GM19239 (cell line): ENCODE measurements at regions not wholly inside any gene's neighbourhood (a gene's known extent, or its start where the extent isn't known, plus 50 kb on each side); places are given as distances from the start of the nearest gene placed in this dataset.

Source experiments
- DNase-seq: peaks from one replicate; pipeline ENCODE4 v3.0.0; 2011; ENCODE audit warnings: low spot score; ENCODE audit not compliant: insufficient read length
- FAIRE-seq: peaks from 2 replicates; lab custom pipeline; 2011; peaks lifted over from hg19 to GRCh38; lab: Jason Lieb, UNC

- no peak for FAIRE-seq
- DNase-seq = no peak
These were observed 216.0 kb downstream of the PMP22 start for GRCh38 chr17:15048933-15049794.

- FAIRE-seq (no peak), DNase-seq (no peak)
These were observed 216.7 kb downstream of the PMP22 start for GRCh38 chr17:15048381-15048780.

- DNase-seq (no peak), FAIRE-seq (no peak)
These were observed 222.8 kb downstream of the PMP22 start for GRCh38 chr17:15042311-15042710.

GRCh38 chr17:15039366-15039765 lies 225.8 kb downstream of the PMP22 start:
- DNase-seq (no peak), FAIRE-seq (no peak)

GRCh38 chr17:15038656-15039055 lies 226.5 kb downstream of the PMP22 start:
- DNase-seq = no peak

GRCh38 chr17:15036238-15036637 lies 228.9 kb downstream of the PMP22 start:
- DNase-seq = no peak
- FAIRE-seq = no peak

More at GRCh38 chr17:15038656-15039055, 226.5 kb downstream of the PMP22 start:
- no peak for FAIRE-seq

GRCh38 chr17:15031975-15032374 lies 233.2 kb downstream of the PMP22 start:
- FAIRE-seq (no peak), DNase-seq (no peak)

GRCh38 chr17:15029469-15029868 lies 235.7 kb downstream of the PMP22 start:
- FAIRE-seq (no peak), DNase-seq (no peak)

- DNase-seq (no peak), FAIRE-seq (no peak)
These were observed 237.3 kb downstream of the PMP22 start for GRCh38 chr17:15027853-15028252.

- FAIRE-seq = no peak
- no peak for DNase-seq
These were observed 239.0 kb downstream of the PMP22 start for GRCh38 chr17:15026088-15026487.

GRCh38 chr17:15023589-15024336 lies 241.4 kb downstream of the PMP22 start:
- DNase-seq (no peak), FAIRE-seq (no peak)

- FAIRE-seq = no peak
- DNase-seq = no peak
These were observed 246.0 kb downstream of the PMP22 start for GRCh38 chr17:15019158-15019557.

GRCh38 chr17:15012351-15012980 lies 252.7 kb downstream of the PMP22 start:
- FAIRE-seq = no peak
- no peak for DNase-seq

- DNase-seq (no peak), FAIRE-seq (no peak)
These were observed 256.0 kb downstream of the PMP22 start for GRCh38 chr17:15009087-15009486.

- DNase-seq (no peak), FAIRE-seq (no peak)
These were observed 258.0 kb downstream of the PMP22 start for GRCh38 chr17:15007147-15007553.

- no peak for DNase-seq
- no peak for FAIRE-seq
These were observed 258.6 kb downstream of the PMP22 start for GRCh38 chr17:15006421-15007128.

GRCh38 chr17:15000661-15001060 lies 264.5 kb downstream of the PMP22 start:
- DNase-seq = no peak
- no peak for FAIRE-seq

GRCh38 chr17:14997290-14997689 lies 267.8 kb downstream of the PMP22 start:
- no peak for FAIRE-seq
- no peak for DNase-seq

- DNase-seq = no peak
- no peak for FAIRE-seq
These were observed 279.0 kb downstream of the PMP22 start for GRCh38 chr17:14986127-14986526.

GRCh38 chr17:14972844-14973243 lies 292.3 kb downstream of the PMP22 start:
- DNase-seq (no peak), FAIRE-seq (no peak)
